Ovary (tissue), 7 donors: ENCODE measurements at regions not wholly inside any gene's neighbourhood (a gene's known extent, or its start where the extent isn't known, plus 50 kb on each side); places are given as distances from the start of the nearest gene placed in this dataset.

Experiments used
- DNase-seq, 5 donors: peaks; one replicate each; pipeline ENCODE4 v3.0.0-alpha.2; 2019 to 2020
- H3K27ac ChIP-seq, 2 donors: fragments of 200-600 bp; one replicate each; pipeline versions ENCODE4 v1.5.1 to v1.8.0; 2019 to 2022
- H3K27me3 ChIP-seq: fragments of 200-600 bp; one replicate; pipeline ENCODE4 v1.8.0; 2022
- H3K36me3 ChIP-seq: fragments of 200-600 bp; sonication (generic); one replicate; pipeline ENCODE4 v1.5.1; 2019
- H3K4me1 ChIP-seq: one replicate; pipeline ENCODE4 v1.8.1; 2013; ENCODE audit warnings: mild to moderate bottlenecking, moderate library complexity; ENCODE audit not compliant: insufficient read depth
- H3K4me3 ChIP-seq: fragments of 200-600 bp; sonication (generic); one replicate; pipeline ENCODE4 v1.5.1; 2017
- H3K9me3 ChIP-seq, 2 donors: fragments of 200-600 bp in 1 of 2; sonication (generic) in 1 of 2; one replicate each; pipeline versions ENCODE4 v1.5.1 to v1.8.1; 2013 to 2019; ENCODE audit warnings: mild to moderate bottlenecking in 1 of 2, moderate library complexity in 1 of 2
- EP300 ChIP-seq: sonication (generic); formaldehyde crosslinking; IDR thresholded peaks from one replicate; pipeline ENCODE4 v1.6.1; 2017; ENCODE audit warnings: antibody characterized with exemption
- POLR2A ChIP-seq: fragments of 450-650 bp; IDR thresholded peaks from one replicate; pipeline ENCODE4 v1.6.1; 2017; ENCODE audit warnings: antibody characterized with exemption, mild to moderate bottlenecking, moderate library complexity
- WGBS, 3 donors: extraction: QIAGEN DNeasy Blood & Tissue Kit in 1 of 3; methylation state at CpG; one replicate each; pipeline versions ENCODE4 v1.1.5 to v1.1.7; 2013 to 2017; 5-methylcytosine and 5-hydroxymethylcytosine counted together
- intact Hi-C, 4 donors: fragments of 100-400 bp; cut with DNase I; formaldehyde crosslinking; loops; one replicate each; pipeline versions ENCODE4 v1.11.0 to v1.15.1; 2022 to 2023
- TF ChIP-seq, protein P1 (sequence below), 3 donors: fragments of 450-650 bp in 2 of 3; fragments of 200-600 bp in 1 of 3; IDR thresholded peaks; one replicate each; pipeline versions ENCODE4 v1.5.1 to v1.8.0; 2016 to 2022; ENCODE audit warnings: antibody characterized with exemption in 3 of 3, mild to moderate bottlenecking in 1 of 3
- donor health status: DM: no; HTN: no; CAD: no; lungs with moderate emphysema.
- donor health status: DM: no; HTN: no; CAD: no.
- donor health status: Bipolar disorder and iron deficiency.
- donor health status: DM: no; HTN: no; CAD: no.
- donor health status: DM: yes; HTN: yes; CAD: no.

DNA sequence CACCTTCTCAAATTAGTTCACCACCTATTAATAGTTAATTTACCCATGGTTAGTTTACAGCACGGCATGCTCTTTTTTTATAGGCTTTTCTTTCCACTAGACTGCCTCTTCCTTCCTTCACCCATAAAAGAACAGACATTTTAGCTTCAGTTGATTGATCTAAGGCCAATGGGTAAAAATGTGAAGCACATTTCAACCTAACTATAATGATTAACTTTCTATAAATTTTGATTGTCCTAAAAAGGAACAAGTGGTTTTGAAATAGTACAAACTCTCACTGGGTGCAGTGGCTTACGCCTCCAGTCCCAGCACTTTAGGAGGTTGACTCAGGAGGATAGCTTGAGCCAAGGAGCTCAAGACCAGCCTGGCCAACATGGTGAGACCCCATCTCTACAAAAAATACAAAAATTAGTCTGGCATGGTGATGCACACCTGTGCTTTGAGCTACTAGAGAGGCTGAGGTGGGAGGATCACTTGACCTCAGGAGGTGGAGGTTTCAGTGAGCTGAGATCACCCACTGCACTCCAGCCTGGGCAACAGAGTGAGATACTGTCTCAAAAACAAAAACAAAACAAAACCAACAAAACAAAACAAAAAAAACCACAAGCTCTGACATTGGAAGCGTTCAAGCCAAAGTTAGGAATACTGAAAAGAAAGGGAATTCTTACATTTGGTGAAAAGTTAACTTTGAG lies 89.9 kb upstream of the FAT1 start:
- Histone ChIP-seq H3K4me1 (no peaks in the 10 kb centered on the region), H3K27ac (no peak overlapping the region), H3K9me3 (no peaks in the 10 kb centered on the region), H3K4me3 (no peak overlapping the region), H3K36me3 (no peaks in the 10 kb centered on the region), H3K27me3 (no peaks in the 10 kb centered on the region)
- DNase-seq: no peak
- 82 to 91% (median 87%) methylated on average over 3 of the region's 3 CpGs for WGBS, 3 donors
- intact Hi-C loops: no loop called here
- TF ChIP-seq EP300 (no peak), POLR2A (no peak)
- TF ChIP-seq, protein P1, sequence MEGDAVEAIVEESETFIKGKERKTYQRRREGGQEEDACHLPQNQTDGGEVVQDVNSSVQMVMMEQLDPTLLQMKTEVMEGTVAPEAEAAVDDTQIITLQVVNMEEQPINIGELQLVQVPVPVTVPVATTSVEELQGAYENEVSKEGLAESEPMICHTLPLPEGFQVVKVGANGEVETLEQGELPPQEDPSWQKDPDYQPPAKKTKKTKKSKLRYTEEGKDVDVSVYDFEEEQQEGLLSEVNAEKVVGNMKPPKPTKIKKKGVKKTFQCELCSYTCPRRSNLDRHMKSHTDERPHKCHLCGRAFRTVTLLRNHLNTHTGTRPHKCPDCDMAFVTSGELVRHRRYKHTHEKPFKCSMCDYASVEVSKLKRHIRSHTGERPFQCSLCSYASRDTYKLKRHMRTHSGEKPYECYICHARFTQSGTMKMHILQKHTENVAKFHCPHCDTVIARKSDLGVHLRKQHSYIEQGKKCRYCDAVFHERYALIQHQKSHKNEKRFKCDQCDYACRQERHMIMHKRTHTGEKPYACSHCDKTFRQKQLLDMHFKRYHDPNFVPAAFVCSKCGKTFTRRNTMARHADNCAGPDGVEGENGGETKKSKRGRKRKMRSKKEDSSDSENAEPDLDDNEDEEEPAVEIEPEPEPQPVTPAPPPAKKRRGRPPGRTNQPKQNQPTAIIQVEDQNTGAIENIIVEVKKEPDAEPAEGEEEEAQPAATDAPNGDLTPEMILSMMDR (IDR thresholded peaks at IDR 0.05): no peak

DNA sequence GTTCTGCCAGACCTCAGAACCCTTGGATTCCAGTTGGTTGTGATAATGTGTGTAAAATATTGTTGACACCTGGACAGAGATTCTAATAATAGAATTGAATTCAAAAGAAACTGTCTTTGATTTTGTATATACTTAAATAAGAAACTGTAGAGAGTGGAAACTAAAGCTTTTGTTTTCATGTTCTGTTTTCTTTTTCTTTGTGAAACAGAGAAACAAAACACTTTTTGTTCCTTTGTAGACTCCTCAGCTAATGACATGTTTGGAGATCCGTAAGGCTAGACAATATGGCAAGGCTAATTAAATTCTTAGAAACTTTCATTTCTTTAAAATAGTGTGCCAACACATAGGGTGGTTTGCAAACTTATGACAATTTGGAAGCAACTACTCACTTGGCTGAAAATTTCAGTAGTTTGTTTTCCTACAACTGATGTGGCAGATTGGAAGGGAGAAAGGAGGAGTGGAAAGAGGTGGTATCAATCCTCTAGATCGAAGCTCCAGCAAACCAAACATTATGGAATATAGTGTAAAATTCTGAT lies 90.9 kb upstream of the FAT1 start:
- no peak overlapping the region for H3K27ac ChIP-seq
- H3K27me3 ChIP-seq: no peaks in the 10 kb centered on the region
- no peak overlapping the region for H3K4me3 ChIP-seq
- DNase-seq: no peak
- TF ChIP-seq, protein P1 (IDR thresholded peaks at IDR 0.05): no peak
- TF ChIP-seq POLR2A: no peak
- TF ChIP-seq EP300: no peak
- no peaks in the 10 kb centered on the region for H3K36me3 ChIP-seq
- no peaks in the 10 kb centered on the region for H3K9me3 ChIP-seq
- intact Hi-C loops: no loop called here
- H3K4me1 ChIP-seq: no peaks in the 10 kb centered on the region
- WGBS, 3 donors: 43 to 46% (median 46%) methylated on average over 2 of the region's 2 CpGs

DNA sequence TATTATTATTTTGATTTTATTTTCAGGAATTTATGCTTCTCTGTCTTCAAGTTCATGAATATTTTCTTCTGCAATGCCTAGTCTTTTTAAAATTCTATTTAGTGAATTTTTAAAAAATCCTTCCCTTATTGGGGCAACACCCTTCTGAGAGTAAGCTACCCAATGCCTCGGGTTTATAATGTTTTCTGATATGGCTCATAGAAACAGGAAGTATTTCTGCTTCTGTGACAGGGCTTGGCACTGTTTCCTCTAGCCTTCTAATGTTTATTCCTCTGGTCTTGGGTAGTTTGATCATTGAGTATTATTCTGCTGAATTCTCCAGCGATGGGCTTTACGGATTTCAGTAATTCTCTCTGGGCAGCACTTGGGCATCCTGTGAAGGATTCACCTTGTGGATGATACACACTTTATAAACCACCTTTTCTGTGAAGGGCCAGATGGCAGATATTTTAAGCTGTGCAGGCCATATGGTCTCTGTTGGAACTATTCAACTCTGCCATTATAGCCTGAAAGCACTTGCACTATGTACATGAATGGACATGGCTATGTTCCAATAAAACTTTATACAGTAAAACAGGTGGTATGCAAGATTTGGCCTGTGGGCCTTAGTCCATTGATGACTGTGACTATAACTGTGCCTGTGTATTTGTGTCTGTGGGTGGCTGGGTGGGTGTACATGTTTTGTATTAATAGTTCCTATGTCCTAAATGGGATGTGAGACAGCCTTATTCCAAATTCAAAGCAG lies 95.9 kb upstream of the FAT1 start:
- no peaks in the 10 kb centered on the region for H3K9me3 ChIP-seq
- no peaks in the 10 kb centered on the region for H3K36me3 ChIP-seq
- DNase-seq: no peak
- no peak overlapping the region for H3K4me3 ChIP-seq
- TF ChIP-seq, protein P1 (IDR thresholded peaks at IDR 0.05): no peak
- no peak for TF ChIP-seq EP300
- no peak for TF ChIP-seq POLR2A
- H3K27ac ChIP-seq: no peak overlapping the region
- H3K4me1 ChIP-seq: no peaks in the 10 kb centered on the region
- H3K27me3 ChIP-seq: no peaks in the 10 kb centered on the region
- intact Hi-C loops: no loop called here
- 81 to 84% (median 83%) methylated on average over 3 of the region's 3 CpGs for WGBS, 3 donors

DNA sequence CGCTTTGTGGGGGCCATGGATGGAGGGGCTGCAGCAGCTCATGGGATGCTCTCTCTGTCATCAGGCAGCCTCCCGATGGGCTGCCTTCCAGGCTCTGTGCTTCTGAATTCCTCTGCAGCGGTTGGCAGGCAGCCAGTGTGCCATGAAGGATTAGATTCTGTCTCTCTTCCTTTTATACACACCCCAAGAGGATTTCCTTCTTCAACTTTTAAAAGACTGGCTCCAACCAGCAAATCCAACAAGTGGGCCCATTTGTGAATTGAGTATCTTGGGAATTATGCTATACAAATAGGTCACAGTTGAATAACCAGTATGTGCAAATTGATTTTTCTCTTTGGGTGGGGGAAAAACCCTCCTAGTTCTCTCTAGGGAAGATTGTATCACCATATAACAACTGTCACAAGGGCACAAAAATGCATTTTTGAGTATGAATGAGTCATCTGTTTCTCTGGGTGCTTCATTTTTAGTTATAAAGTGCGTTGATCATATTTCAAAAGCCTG lies 96.8 kb upstream of the FAT1 start:
- TF ChIP-seq EP300: no peak
- TF ChIP-seq POLR2A: no peak
- TF ChIP-seq, protein P1 (IDR thresholded peaks at IDR 0.05): no peak
- peak in 1 of 5 donors; percentile 36 for DNase-seq
- Histone ChIP-seq H3K36me3 (no peaks in the 10 kb centered on the region), H3K27ac (no peak overlapping the region), H3K4me1 (no peaks in the 10 kb centered on the region), H3K9me3 (no peaks in the 10 kb centered on the region), H3K4me3 (no peak overlapping the region), H3K27me3 (no peaks in the 10 kb centered on the region)
- 42 to 53% (median 48%) methylated on average over 4 of the region's 4 CpGs for WGBS, 3 donors
- intact Hi-C loops: no loop called here
